ENCODE measurements at regions not wholly inside any gene's neighbourhood (a gene's known extent, or its start where the extent isn't known, plus 50 kb on each side); places are given as distances from the start of the nearest gene placed in this dataset.
"Not testable (repeated sequence)": the region's sequence is repeated elsewhere in the genome, so short reads cannot be mapped to it uniquely, and the experiment has no call there.

- H3K27ac ChIP-seq = no peak overlapping the region
- no peak overlapping the region for H3K4me3 ChIP-seq (replicated peaks in 1 of 3)
- DNase-seq = no peak
- no peaks in the 10 kb centered on the region for H3K27me3 ChIP-seq
- TF ChIP-seq POLR2A (IDR thresholded peaks at IDR 0.05) = no peak
- TF ChIP-seq, protein P1, sequence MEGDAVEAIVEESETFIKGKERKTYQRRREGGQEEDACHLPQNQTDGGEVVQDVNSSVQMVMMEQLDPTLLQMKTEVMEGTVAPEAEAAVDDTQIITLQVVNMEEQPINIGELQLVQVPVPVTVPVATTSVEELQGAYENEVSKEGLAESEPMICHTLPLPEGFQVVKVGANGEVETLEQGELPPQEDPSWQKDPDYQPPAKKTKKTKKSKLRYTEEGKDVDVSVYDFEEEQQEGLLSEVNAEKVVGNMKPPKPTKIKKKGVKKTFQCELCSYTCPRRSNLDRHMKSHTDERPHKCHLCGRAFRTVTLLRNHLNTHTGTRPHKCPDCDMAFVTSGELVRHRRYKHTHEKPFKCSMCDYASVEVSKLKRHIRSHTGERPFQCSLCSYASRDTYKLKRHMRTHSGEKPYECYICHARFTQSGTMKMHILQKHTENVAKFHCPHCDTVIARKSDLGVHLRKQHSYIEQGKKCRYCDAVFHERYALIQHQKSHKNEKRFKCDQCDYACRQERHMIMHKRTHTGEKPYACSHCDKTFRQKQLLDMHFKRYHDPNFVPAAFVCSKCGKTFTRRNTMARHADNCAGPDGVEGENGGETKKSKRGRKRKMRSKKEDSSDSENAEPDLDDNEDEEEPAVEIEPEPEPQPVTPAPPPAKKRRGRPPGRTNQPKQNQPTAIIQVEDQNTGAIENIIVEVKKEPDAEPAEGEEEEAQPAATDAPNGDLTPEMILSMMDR (IDR thresholded peaks at IDR 0.05) = no peak
- WGBS, 2 donors = 89 to 97% methylated on average over 1 of the region's 1 CpG
- intact Hi-C loops (cut with DNase I) = no loop called here
- no peaks in the 10 kb centered on the region for H3K4me1 ChIP-seq
- no peaks in the 10 kb centered on the region for H3K9me3 ChIP-seq
- H3K36me3 ChIP-seq = no peaks in the 10 kb centered on the region
Measured at GRCh38 chr7:68408873-68409272, 1189.4 kb upstream of the AUTS2 start.

GRCh38 chr7:68409851-68410250, 1188.4 kb upstream of the AUTS2 start:
- TF ChIP-seq, protein P1 (IDR thresholded peaks at IDR 0.05) = no peak
- TF ChIP-seq POLR2A (IDR thresholded peaks at IDR 0.05) = no peak

GRCh38 chr7:68410693-68411092, 1187.6 kb upstream of the AUTS2 start:
- H3K9me3 ChIP-seq; H3K36me3 ChIP-seq; H3K27ac ChIP-seq; intact Hi-C loops (cut with DNase I); H3K4me1 ChIP-seq; H3K27me3 ChIP-seq; H3K4me3 ChIP-seq (replicated peaks in 1 of 3); DNase-seq: not testable (repeated sequence)
- 96 to 97% methylated on average over 11 of the region's 11 CpGs for WGBS, 2 donors

More at GRCh38 chr7:68409851-68410250, 1188.4 kb upstream of the AUTS2 start:
- intact Hi-C loops (cut with DNase I) = no loop called here
- H3K9me3 ChIP-seq = no peaks in the 10 kb centered on the region
- H3K27ac ChIP-seq = no peak overlapping the region
- no peaks in the 10 kb centered on the region for H3K36me3 ChIP-seq
- H3K27me3 ChIP-seq = no peaks in the 10 kb centered on the region
- DNase-seq = no peak
- H3K4me1 ChIP-seq = no peaks in the 10 kb centered on the region
- H3K4me3 ChIP-seq (replicated peaks in 1 of 3) = no peak overlapping the region

DNA sequence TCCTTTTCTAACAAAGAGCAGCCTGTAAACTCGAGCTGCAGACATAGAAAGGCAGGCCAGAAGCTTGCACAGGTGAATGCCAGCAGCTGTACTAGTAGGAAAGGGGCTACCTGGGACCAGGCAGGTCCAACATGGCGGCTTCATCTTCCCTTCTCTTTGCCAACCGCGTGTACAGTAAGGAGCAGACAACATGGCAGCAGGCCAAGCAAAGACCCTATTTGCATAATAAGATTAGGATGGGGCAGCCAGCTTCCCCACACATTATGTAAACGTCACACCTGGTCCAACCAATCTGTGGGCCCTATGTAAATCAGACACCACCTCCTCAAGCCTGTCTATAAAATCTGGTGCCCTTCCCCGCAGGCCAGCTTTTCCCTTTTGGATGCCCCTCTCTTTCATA, 1186.5 kb upstream of the AUTS2 start:
- no peaks in the 10 kb centered on the region for H3K27me3 ChIP-seq
- no peaks in the 10 kb centered on the region for H3K36me3 ChIP-seq
- H3K4me1 ChIP-seq = no peaks in the 10 kb centered on the region
- TF ChIP-seq POLR2A (IDR thresholded peaks at IDR 0.05) = no peak
- TF ChIP-seq, protein P1 (IDR thresholded peaks at IDR 0.05) = no peak
- no peak for DNase-seq
- WGBS, 2 donors = 80 to 86% methylated on average over 6 of the region's 6 CpGs
- H3K4me3 ChIP-seq (replicated peaks in 1 of 3) = no peak overlapping the region
- no peaks in the 10 kb centered on the region for H3K9me3 ChIP-seq
- no peak overlapping the region for H3K27ac ChIP-seq
- intact Hi-C loops (cut with DNase I) = no loop called here

DNA sequence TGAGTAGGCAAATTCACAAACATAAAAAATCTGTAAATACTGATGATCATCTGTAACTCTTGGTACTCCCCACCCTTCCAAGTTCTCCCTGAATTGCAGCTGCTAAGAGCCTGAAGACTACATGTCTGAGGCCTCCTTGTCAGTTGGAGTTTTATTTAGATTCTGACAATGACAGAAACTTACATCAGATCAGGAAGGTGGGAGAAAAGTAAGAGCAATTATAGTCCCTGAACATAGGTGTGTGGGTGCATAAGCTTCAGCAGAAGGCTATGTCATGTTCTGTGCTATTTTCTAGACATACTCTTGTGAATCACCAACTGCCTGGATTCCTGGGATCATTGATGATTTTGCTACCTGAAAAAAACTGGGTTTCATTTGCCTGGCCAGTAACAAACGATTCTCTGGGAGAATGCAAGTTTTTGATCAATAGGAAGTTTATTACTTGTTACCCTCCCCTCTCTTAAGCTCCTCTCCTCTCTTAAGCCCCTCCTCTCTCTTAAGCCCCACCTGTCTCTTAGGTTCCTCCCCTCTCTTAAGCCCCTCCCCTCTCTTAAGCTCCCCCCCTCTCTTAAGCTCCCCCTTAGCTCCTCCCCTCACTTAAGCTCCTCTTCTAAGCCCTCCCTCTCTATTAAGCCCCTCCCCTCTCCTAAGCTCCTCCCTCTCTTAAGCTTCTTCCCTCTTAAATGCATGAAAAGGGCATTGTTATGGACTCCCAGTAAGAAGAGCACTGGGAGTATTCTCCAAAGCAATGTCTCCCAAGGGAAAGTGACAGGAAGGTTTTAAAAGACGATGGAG, 1183.4 kb upstream of the AUTS2 start:
- Histone ChIP-seq H3K36me3 (no peaks in the 10 kb centered on the region), H3K4me3 (replicated peaks in 1 of 3) (no peak overlapping the region), H3K27me3 (no peaks in the 10 kb centered on the region), H3K9me3 (no peaks in the 10 kb centered on the region), H3K4me1 (no peaks in the 10 kb centered on the region), H3K27ac (no peak overlapping the region)
- no peak for DNase-seq
- no peak for TF ChIP-seq POLR2A (IDR thresholded peaks at IDR 0.05)
- TF ChIP-seq, protein P1 (IDR thresholded peaks at IDR 0.05) = no peak
- WGBS, 2 donors = 95 to 96% methylated on average over 2 of the region's 2 CpGs
- intact Hi-C loops (cut with DNase I) = no loop called here
